PC-9 (cell line): ENCODE measurements at regions not wholly inside any gene's neighbourhood (a gene's known extent, or its start where the extent isn't known, plus 50 kb on each side); places are given as distances from the start of the nearest gene placed in this dataset.

Experiments
- CTCF ChIP-seq: fragments of 200-600 bp; sonication (generic); conservative IDR thresholded peaks from 2 replicates; pipeline ENCODE4 v1.6.1; 2017; ENCODE audit warnings: mixed run types, antibody characterized with exemption, mild to moderate bottlenecking, moderate library complexity
- EZH2 ChIP-seq: fragments of 200-600 bp; sonication (generic); IDR thresholded peaks from 2 replicates; pipeline ENCODE4 v1.8.0; 2017; ENCODE audit warnings: antibody characterized with exemption, low read depth

DNA sequence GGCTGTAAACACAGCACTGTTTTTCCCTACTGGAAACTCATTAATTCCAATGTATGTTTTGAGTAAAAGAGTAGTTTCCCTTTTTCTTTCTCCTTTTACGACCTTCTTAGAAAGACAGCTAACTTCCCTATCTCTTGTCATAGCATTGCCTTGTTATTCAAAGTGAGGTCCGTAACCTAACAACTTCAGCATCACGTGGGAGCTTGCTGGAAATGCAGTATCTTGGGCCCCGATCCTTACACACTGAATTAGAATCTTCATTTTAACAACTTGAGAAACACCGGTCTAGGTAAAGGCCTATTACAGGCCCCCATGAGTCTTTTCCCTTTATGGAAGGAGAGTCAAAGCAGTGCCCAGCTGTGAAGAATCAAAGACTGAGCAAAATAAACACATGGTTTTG, 230.7 kb upstream of the PRKD1 start:
- TF ChIP-seq CTCF, result no peak
- no peak for TF ChIP-seq EZH2
